GM23338 (cell line): ENCODE measurements at regions not wholly inside any gene's neighbourhood (a gene's known extent, or its start where the extent isn't known, plus 50 kb on each side); places are given as distances from the start of the nearest gene placed in this dataset.

Source experiments
- ATAC-seq: fragments of 200-7000 bp; cut with Tn5 transposase; 3 replicates; pipeline ENCODE4 v1.9.1; 2020
- DNase-seq: peaks from one replicate; pipeline ENCODE4 v3.0.0-alpha.2; 2015; ENCODE audit warnings: low spot score
- H2AFZ ChIP-seq: fragments of 200-600 bp; sonication (generic); 2 replicates; pipeline ENCODE4 v1.8.0; 2016; ENCODE audit warnings: antibody characterized with exemption, mild to moderate bottlenecking, moderate library complexity
- H3F3A ChIP-seq: fragments of 200-600 bp; sonication (generic); replicated peaks from 2 replicates; pipeline ENCODE4 v1.8.0; 2017; ENCODE audit warnings: antibody characterized with exemption, mixed run types, low read depth
- H3K27ac ChIP-seq: fragments of 200-600 bp; sonication (generic); 2 replicates; pipeline ENCODE4 v1.6.1; 2016; ENCODE audit warnings: low read depth
- H3K27me3 ChIP-seq: fragments of 200-600 bp; sonication (generic); 2 replicates; pipeline ENCODE4 v1.8.0; 2016; ENCODE audit warnings: mild to moderate bottlenecking, mixed run types, moderate library complexity; ENCODE audit not compliant: insufficient read depth
- H3K36me3 ChIP-seq: fragments of 200-600 bp; sonication (generic); 2 replicates; pipeline ENCODE4 v1.8.0; 2016; ENCODE audit warnings: mild to moderate bottlenecking; ENCODE audit not compliant: insufficient read depth
- H3K4me1 ChIP-seq: fragments of 200-600 bp; sonication (generic); 2 replicates; pipeline ENCODE4 v1.8.0; 2016; ENCODE audit warnings: mild to moderate bottlenecking, moderate library complexity; ENCODE audit not compliant: insufficient read depth
- H3K4me2 ChIP-seq: fragments of 200-600 bp; sonication (generic); 2 replicates; pipeline ENCODE4 v1.7.1; 2017; ENCODE audit warnings: mixed run types
- H3K4me3 ChIP-seq: fragments of 200-600 bp; sonication (generic); 2 replicates; pipeline ENCODE4 v1.6.1; 2016; ENCODE audit warnings: mixed run types
- H3K79me2 ChIP-seq: fragments of 200-600 bp; sonication (generic); replicated peaks from 2 replicates; pipeline ENCODE4 v1.8.0; 2017; ENCODE audit warnings: mild to moderate bottlenecking; ENCODE audit not compliant: insufficient read depth
- H3K9me2 ChIP-seq: fragments of 200-600 bp; sonication (generic); 2 replicates; pipeline ENCODE4 v1.8.0; 2017; ENCODE audit not compliant: insufficient read depth
- H4K20me1 ChIP-seq: fragments of 200-600 bp; sonication (generic); replicated peaks from 2 replicates; pipeline ENCODE4 v1.8.0; 2017; ENCODE audit warnings: mild to moderate bottlenecking; ENCODE audit not compliant: insufficient read depth
- H3K27ac Mint-ChIP-seq: 2 replicates; pipeline ENCODE4 v1.8.0; 2020; ENCODE audit warnings: inconsistent platforms, mild to moderate bottlenecking, moderate library complexity, mixed read lengths
- H3K27me3 Mint-ChIP-seq: 3 replicates; pipeline ENCODE4 v1.8.0; 2022; ENCODE audit warnings: low read depth, mild to moderate bottlenecking, moderate library complexity, mixed read lengths, inconsistent platforms; ENCODE audit not compliant: insufficient read depth, poor library complexity
- H3K36me3 Mint-ChIP-seq: 3 replicates; pipeline ENCODE4 v1.8.0; 2021; ENCODE audit warnings: low read depth, mild to moderate bottlenecking, inconsistent platforms, moderate library complexity, mixed read lengths
- H3K4me1 Mint-ChIP-seq: 3 replicates; pipeline ENCODE4 v1.8.0; 2020; ENCODE audit warnings: mild to moderate bottlenecking, inconsistent platforms, mixed read lengths
- H3K4me3 Mint-ChIP-seq: 3 replicates; pipeline ENCODE4 v1.8.0; 2021; ENCODE audit warnings: moderate library complexity, mild to moderate bottlenecking, inconsistent platforms, mixed read lengths
- H3K9me3 Mint-ChIP-seq: 3 replicates; pipeline ENCODE4 v1.8.0; 2020; ENCODE audit warnings: moderate library complexity, mild to moderate bottlenecking, inconsistent platforms, mixed read lengths
- CREB1 ChIP-seq: fragments of 250-450 bp; sonication (Bioruptor Pico); IDR thresholded peaks from 2 replicates; pipeline ENCODE4 v1.5.0; 2020; ENCODE audit warnings: low read depth, mild to moderate bottlenecking, moderate library complexity
- CTCF ChIP-seq, 2 experiments: fragments of 200-600 bp in 1 of 2; sonication (generic) in 1 of 2; conservative IDR thresholded peaks; 2 replicates each; pipeline versions ENCODE4 v1.5.1 to v1.6.1; 2016 to 2017; ENCODE audit warnings: antibody characterized with exemption in 2 of 2, low read depth in 2 of 2, mild to moderate bottlenecking in 2 of 2, moderate library complexity in 1 of 2
- ETS1 ChIP-seq: IDR thresholded peaks from 2 replicates; pipeline ENCODE4 v1.6.1; 2016; ENCODE audit warnings: antibody characterized with exemption
- EZH2 ChIP-seq: fragments of 200-600 bp; sonication (generic); IDR thresholded peaks from one replicate; pipeline ENCODE4 v1.8.0; 2017; ENCODE audit warnings: antibody characterized with exemption, mild to moderate bottlenecking, low read depth; ENCODE audit not compliant: unreplicated experiment
- EZH2phosphoT487 ChIP-seq: fragments of 200-600 bp; sonication (generic); IDR thresholded peaks from one replicate; pipeline ENCODE4 v1.8.1; 2018; ENCODE audit warnings: antibody characterized with exemption; ENCODE audit not compliant: unreplicated experiment
- JUNB ChIP-seq: IDR thresholded peaks from one replicate; pipeline ENCODE4 v1.6.1; 2016; ENCODE audit warnings: antibody characterized with exemption; ENCODE audit not compliant: unreplicated experiment
- NANOG ChIP-seq: IDR thresholded peaks from 2 replicates; pipeline ENCODE4 v1.6.1; 2016; ENCODE audit warnings: antibody characterized with exemption, borderline replicate concordance
- POLR2AphosphoS5 ChIP-seq: IDR thresholded peaks from 2 replicates; pipeline ENCODE4 v1.6.1; 2016; ENCODE audit warnings: antibody characterized with exemption, low read depth
- REST ChIP-seq: IDR thresholded peaks from one replicate; pipeline ENCODE4 v1.6.1; 2018; ENCODE audit warnings: antibody characterized with exemption; ENCODE audit not compliant: unreplicated experiment
- STAT1 ChIP-seq: IDR thresholded peaks from one replicate; pipeline ENCODE4 v1.6.1; 2016; ENCODE audit warnings: antibody characterized with exemption; ENCODE audit not compliant: unreplicated experiment
- ZNF114 ChIP-seq: fragments of 250-450 bp; sonication (Bioruptor Pico); IDR thresholded peaks from 2 replicates; pipeline ENCODE4 v1.5.0; 2020; ENCODE audit warnings: mild to moderate bottlenecking, moderate library complexity
- ZNF331 ChIP-seq: fragments of 250-450 bp; sonication (Bioruptor Pico); IDR thresholded peaks from 2 replicates; pipeline ENCODE4 v1.5.0; 2020; ENCODE audit warnings: low read depth, mild to moderate bottlenecking, moderate library complexity
- ZNF462 ChIP-seq: fragments of 250-450 bp; sonication (Bioruptor Pico); IDR thresholded peaks from 2 replicates; pipeline ENCODE4 v1.5.0; 2020; ENCODE audit warnings: mild to moderate bottlenecking, moderate library complexity

- DNase-seq (no peak), ATAC-seq (no peak)
- H3K9me2 ChIP-seq = no peaks in the 10 kb centered on the region
- TF ChIP-seq ZNF114 (no peak), REST (no peak), ZNF331 (CRISPR knock-in tag) (no peak), ETS1 (no peak), EZH2 (no peak), STAT1 (no peak), POLR2AphosphoS5 (no peak), JUNB (no peak), CREB1 (CRISPR knock-in tag) (no peak), NANOG (no peak), ZNF462 (CRISPR knock-in tag) (no peak), EZH2phosphoT487 (no peak), CTCF (conservative IDR thresholded peaks at IDR 0.05; ENCODE audit: low read depth in 2 of 2) (no peak)
- H3K27me3 ChIP-seq = peaks cover 1% of the 10 kb centered on the region; the same call in 1 of the 2 replicates
- no peaks in the 10 kb centered on the region for H3K9me3 Mint-ChIP-seq
- no peak overlapping the region for H3K4me3 Mint-ChIP-seq
- no peak overlapping the region for H3K4me2 ChIP-seq
- 0 out of 2 replicates have a peak overlapping the region, but pooled peaks have one; percentile 32 for H2AFZ ChIP-seq
- peaks cover 6% of the 10 kb centered on the region for H3K27me3 Mint-ChIP-seq
- no peaks in the 10 kb centered on the region for H3K36me3 ChIP-seq
- H3K36me3 Mint-ChIP-seq = no peaks in the 10 kb centered on the region
- no peak overlapping the region for H3K27ac ChIP-seq
- H3F3A ChIP-seq = no peaks in the 10 kb centered on the region
- H4K20me1 ChIP-seq = no peaks in the 10 kb centered on the region
- H3K4me1 ChIP-seq = no peaks in the 10 kb centered on the region
- H3K4me1 Mint-ChIP-seq = peaks cover 6% of the 10 kb centered on the region; the same call in 2 of the 3 replicates
- H3K27ac Mint-ChIP-seq = no peak overlapping the region
- no peaks in the 10 kb centered on the region for H3K79me2 ChIP-seq
- no peak overlapping the region for H3K4me3 ChIP-seq
Measured at GRCh38 chr11:112470355-112470754, 209.7 kb upstream of the PLET1 start.
